Medulla oblongata (tissue), 1 donor: ENCODE measurements at regions not wholly inside any gene's neighbourhood (a gene's known extent, or its start where the extent isn't known, plus 50 kb on each side); places are given as distances from the start of the nearest gene placed in this dataset.

ENCODE experiments used
- DNase-seq: peaks from one replicate; pipeline ENCODE4 v3.0.0-alpha.2; 2015; ENCODE audit errors: extremely low spot score

- DNase-seq = no peak
These were observed 319.5 kb upstream of the CHAC2 start for GRCh38 chr2:53448086-53448485.

- no peak for DNase-seq
These were observed 322.1 kb upstream of the CHAC2 start for GRCh38 chr2:53445383-53446070.

GRCh38 chr2:53442783-53443182, 324.8 kb upstream of the CHAC2 start:
- DNase-seq = no peak

- no peak for DNase-seq
These were observed 325.5 kb upstream of the CHAC2 start for GRCh38 chr2:53442093-53442492.

GRCh38 chr2:53438692-53439091, 328.9 kb upstream of the CHAC2 start:
- DNase-seq = no peak

GRCh38 chr2:53438100-53438499, 329.5 kb upstream of the CHAC2 start:
- DNase-seq = no peak

- DNase-seq = no peak
These were observed 330.2 kb upstream of the CHAC2 start for GRCh38 chr2:53437371-53437770.

- no peak for DNase-seq
These were observed 330.7 kb upstream of the CHAC2 start for GRCh38 chr2:53436882-53437281.

- no peak for DNase-seq
These were observed 332.0 kb upstream of the CHAC2 start for GRCh38 chr2:53435610-53436009.

GRCh38 chr2:53434466-53434865, 333.1 kb upstream of the CHAC2 start:
- DNase-seq = no peak

GRCh38 chr2:53432936-53433335, 334.7 kb upstream of the CHAC2 start:
- DNase-seq = no peak

- no peak for DNase-seq
These were observed 337.7 kb upstream of the CHAC2 start for GRCh38 chr2:53429901-53430300.

- DNase-seq = no peak
These were observed 342.7 kb upstream of the CHAC2 start for GRCh38 chr2:53424902-53425301.

GRCh38 chr2:53423465-53423864, 344.1 kb upstream of the CHAC2 start:
- DNase-seq = no peak

GRCh38 chr2:53422979-53423378, 344.6 kb upstream of the CHAC2 start:
- peak; percentile 79 for DNase-seq

GRCh38 chr2:53417385-53417784, 350.2 kb upstream of the CHAC2 start:
- no peak for DNase-seq

GRCh38 chr2:53407363-53408080, 360.1 kb upstream of the CHAC2 start:
- DNase-seq = no peak

GRCh38 chr2:53403792-53404413, 363.7 kb upstream of the CHAC2 start:
- no peak for DNase-seq

GRCh38 chr2:53397085-53397484, 370.5 kb upstream of the CHAC2 start:
- no peak for DNase-seq

- no peak for DNase-seq
These were observed 386.3 kb upstream of the CHAC2 start for GRCh38 chr2:53381271-53381670.

- DNase-seq = no peak
These were observed 388.1 kb upstream of the CHAC2 start for GRCh38 chr2:53379547-53379946.

- no peak for DNase-seq
These were observed 388.8 kb upstream of the CHAC2 start for GRCh38 chr2:53378791-53379190.

GRCh38 chr2:53373126-53373525, 394.5 kb upstream of the CHAC2 start:
- DNase-seq = no peak
